ENCODE measurements at regions not wholly inside any gene's neighbourhood (a gene's known extent, or its start where the extent isn't known, plus 50 kb on each side); places are given as distances from the start of the nearest gene placed in this dataset.

GRCh38 chr2:129771418-129772189 is 207.9 kb upstream of the RAB6C start:
- TF ChIP-seq, protein P1, sequence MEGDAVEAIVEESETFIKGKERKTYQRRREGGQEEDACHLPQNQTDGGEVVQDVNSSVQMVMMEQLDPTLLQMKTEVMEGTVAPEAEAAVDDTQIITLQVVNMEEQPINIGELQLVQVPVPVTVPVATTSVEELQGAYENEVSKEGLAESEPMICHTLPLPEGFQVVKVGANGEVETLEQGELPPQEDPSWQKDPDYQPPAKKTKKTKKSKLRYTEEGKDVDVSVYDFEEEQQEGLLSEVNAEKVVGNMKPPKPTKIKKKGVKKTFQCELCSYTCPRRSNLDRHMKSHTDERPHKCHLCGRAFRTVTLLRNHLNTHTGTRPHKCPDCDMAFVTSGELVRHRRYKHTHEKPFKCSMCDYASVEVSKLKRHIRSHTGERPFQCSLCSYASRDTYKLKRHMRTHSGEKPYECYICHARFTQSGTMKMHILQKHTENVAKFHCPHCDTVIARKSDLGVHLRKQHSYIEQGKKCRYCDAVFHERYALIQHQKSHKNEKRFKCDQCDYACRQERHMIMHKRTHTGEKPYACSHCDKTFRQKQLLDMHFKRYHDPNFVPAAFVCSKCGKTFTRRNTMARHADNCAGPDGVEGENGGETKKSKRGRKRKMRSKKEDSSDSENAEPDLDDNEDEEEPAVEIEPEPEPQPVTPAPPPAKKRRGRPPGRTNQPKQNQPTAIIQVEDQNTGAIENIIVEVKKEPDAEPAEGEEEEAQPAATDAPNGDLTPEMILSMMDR (optimal IDR thresholded peaks at IDR 0.05 in 1 of 3, IDR thresholded peaks at IDR 0.05 in 1 of 3, conservative IDR thresholded peaks at IDR 0.05 in 1 of 3; ENCODE audit: extremely low read depth in 1 of 3, insufficient read depth in 2 of 3, low read length in 3 of 3) = no peak
- no peak for TF ChIP-seq EZH2 (IDR thresholded peaks at IDR 0.05; ENCODE audit: low read length)
